GM12878 (cell line): ENCODE measurements at regions not wholly inside any gene's neighbourhood (a gene's known extent, or its start where the extent isn't known, plus 50 kb on each side); places are given as distances from the start of the nearest gene placed in this dataset.

ENCODE experiments used
- ATF7 ChIP-seq: fragments of 450-650 bp; IDR thresholded peaks from 2 replicates; pipeline ENCODE4 v1.6.1; 2016; ENCODE audit warnings: low read depth, mild to moderate bottlenecking
- CHD1 ChIP-seq: IDR thresholded peaks from 2 replicates; pipeline ENCODE4 v1.6.1; 2012; ENCODE audit warnings: low read depth, low read length, improper control_type of control experiment
- CHD4 ChIP-seq: fragments of 200-600 bp; sonication (generic); IDR thresholded peaks from 2 replicates; pipeline ENCODE4 v1.6.1; 2016; ENCODE audit warnings: mild to moderate bottlenecking
- DPF2 ChIP-seq: fragments of 450-650 bp; IDR thresholded peaks from 2 replicates; pipeline ENCODE4 v1.6.1; 2017; ENCODE audit warnings: mild to moderate bottlenecking
- FOS ChIP-seq: IDR thresholded peaks from 3 replicates; pipeline ENCODE4 v1.6.1; 2011; ENCODE audit warnings: borderline replicate concordance; ENCODE audit not compliant: insufficient read length; ENCODE audit errors: extremely low read depth
- HCFC1 ChIP-seq: fragments of 150-350 bp; IDR thresholded peaks from 2 replicates; pipeline ENCODE4 v1.6.1; 2014; ENCODE audit warnings: low read length
- HDAC2 ChIP-seq: fragments of 200-600 bp; sonication (generic); IDR thresholded peaks from 2 replicates; pipeline ENCODE4 v1.6.1; 2017
- KAT2A ChIP-seq: conservative IDR thresholded peaks from 2 replicates; pipeline ENCODE4 v1.6.1; 2011; ENCODE audit warnings: low read depth, low read length; ENCODE audit not compliant: control insufficient read depth
- MEF2B ChIP-seq: fragments of 450-650 bp; IDR thresholded peaks from 2 replicates; pipeline ENCODE4 v1.6.1; 2018; ENCODE audit warnings: mild to moderate bottlenecking, moderate library complexity; ENCODE audit not compliant: partially characterized antibody, poor library complexity, severe bottlenecking
- NR2F1 ChIP-seq: fragments of 450-650 bp; conservative IDR thresholded peaks from 2 replicates; pipeline ENCODE4 v1.6.1; 2017; ENCODE audit warnings: mild to moderate bottlenecking
- PAX8 ChIP-seq: fragments of 450-650 bp; IDR thresholded peaks from 2 replicates; pipeline ENCODE4 v1.6.1; 2017; ENCODE audit warnings: mild to moderate bottlenecking, moderate library complexity
- POLR2A ChIP-seq: IDR thresholded peaks from 2 replicates; pipeline ENCODE4 v1.6.1; 2011; ENCODE audit warnings: low read depth, mild to moderate bottlenecking, low read length
- RAD21 ChIP-seq: IDR thresholded peaks from 2 replicates; pipeline ENCODE4 v1.6.1; 2011; ENCODE audit warnings: mild to moderate bottlenecking, low read depth, low read length, moderate library complexity; ENCODE audit not compliant: insufficient read depth
- RAD51 ChIP-seq: fragments of 450-650 bp; IDR thresholded peaks from 2 replicates; pipeline ENCODE4 v1.6.1; 2016; ENCODE audit warnings: moderate library complexity, mild to moderate bottlenecking, inconsistent platforms
- RUNX3 ChIP-seq: IDR thresholded peaks from 2 replicates; pipeline ENCODE4 v1.6.1; 2012; ENCODE audit warnings: low read length, inconsistent platforms
- SMAD5 ChIP-seq: IDR thresholded peaks from 2 replicates; pipeline ENCODE4 v1.6.1; 2016; ENCODE audit warnings: antibody characterized with exemption, low read depth
- SREBF1 ChIP-seq: IDR thresholded peaks from 2 replicates; pipeline ENCODE4 v1.6.1; 2012; ENCODE audit warnings: mild to moderate bottlenecking, low read length
- STAT1 ChIP-seq: fragments of 450-650 bp; conservative IDR thresholded peaks from 2 replicates; pipeline ENCODE4 v1.6.1; 2014; ENCODE audit warnings: antibody characterized with exemption, mild to moderate bottlenecking
- TBL1XR1 ChIP-seq: IDR thresholded peaks from 2 replicates; pipeline ENCODE4 v1.6.1; 2012; ENCODE audit warnings: low read depth, low read length, improper control_type of control experiment
- TF ChIP-seq, protein P1 (sequence below): fragments of 450-650 bp; IDR thresholded peaks from 2 replicates; pipeline ENCODE4 v1.6.1; 2018; ENCODE audit warnings: mild to moderate bottlenecking, low read depth, moderate library complexity; ENCODE audit not compliant: partially characterized antibody
- TF ChIP-seq, protein P2 (sequence below): fragments of 450-650 bp; IDR thresholded peaks from 2 replicates; pipeline ENCODE4 v1.6.1; 2017; ENCODE audit warnings: antibody characterized with exemption, mild to moderate bottlenecking, moderate library complexity
- TF ChIP-seq, protein P3 (sequence below): IDR thresholded peaks from 2 replicates; pipeline ENCODE4 v1.6.1; 2011; ENCODE audit warnings: borderline replicate concordance, low read depth, mild to moderate bottlenecking, moderate library complexity, low read length; ENCODE audit not compliant: insufficient read depth, poor library complexity, severe bottlenecking
- TF ChIP-seq, protein P4 (sequence below): IDR thresholded peaks from 2 replicates; pipeline ENCODE4 v1.6.1; 2012; ENCODE audit warnings: low read length, inconsistent platforms
- TF ChIP-seq, protein P5 (sequence below), 3 experiments: IDR thresholded peaks in 2 of 3; conservative IDR thresholded peaks in 1 of 3; 2 replicates each; pipeline ENCODE4 v1.5.1; 2011; ENCODE audit warnings: low read depth in 3 of 3, low read length in 3 of 3, mild to moderate bottlenecking in 3 of 3, control low read depth in 2 of 3, moderate library complexity in 2 of 3, inconsistent platforms in 1 of 3, mixed read lengths in 1 of 3; ENCODE audit not compliant: control insufficient read depth in 2 of 3, insufficient read depth in 1 of 3; ENCODE audit errors: extremely low read depth in 1 of 3

DNA sequence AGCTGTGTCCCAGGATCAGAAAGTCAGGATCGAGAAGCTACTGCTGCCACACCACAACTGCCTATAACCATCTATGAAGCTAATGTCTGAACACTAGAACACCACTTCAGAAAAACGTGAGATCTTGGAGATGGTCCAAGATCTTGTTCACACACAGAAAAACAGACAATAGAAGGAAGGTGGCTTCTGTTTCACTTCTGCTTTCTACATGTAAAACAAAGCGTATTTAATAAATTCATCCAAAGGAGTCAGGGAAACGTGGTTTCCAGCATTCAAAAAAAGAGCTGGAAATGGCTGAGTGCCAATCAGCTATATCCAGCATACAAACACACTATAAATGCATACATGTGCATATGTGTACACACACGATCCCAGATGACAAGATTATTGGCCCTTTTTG, 70.2 kb upstream of the CCDC71L start (continued):
- TF ChIP-seq, protein P1, sequence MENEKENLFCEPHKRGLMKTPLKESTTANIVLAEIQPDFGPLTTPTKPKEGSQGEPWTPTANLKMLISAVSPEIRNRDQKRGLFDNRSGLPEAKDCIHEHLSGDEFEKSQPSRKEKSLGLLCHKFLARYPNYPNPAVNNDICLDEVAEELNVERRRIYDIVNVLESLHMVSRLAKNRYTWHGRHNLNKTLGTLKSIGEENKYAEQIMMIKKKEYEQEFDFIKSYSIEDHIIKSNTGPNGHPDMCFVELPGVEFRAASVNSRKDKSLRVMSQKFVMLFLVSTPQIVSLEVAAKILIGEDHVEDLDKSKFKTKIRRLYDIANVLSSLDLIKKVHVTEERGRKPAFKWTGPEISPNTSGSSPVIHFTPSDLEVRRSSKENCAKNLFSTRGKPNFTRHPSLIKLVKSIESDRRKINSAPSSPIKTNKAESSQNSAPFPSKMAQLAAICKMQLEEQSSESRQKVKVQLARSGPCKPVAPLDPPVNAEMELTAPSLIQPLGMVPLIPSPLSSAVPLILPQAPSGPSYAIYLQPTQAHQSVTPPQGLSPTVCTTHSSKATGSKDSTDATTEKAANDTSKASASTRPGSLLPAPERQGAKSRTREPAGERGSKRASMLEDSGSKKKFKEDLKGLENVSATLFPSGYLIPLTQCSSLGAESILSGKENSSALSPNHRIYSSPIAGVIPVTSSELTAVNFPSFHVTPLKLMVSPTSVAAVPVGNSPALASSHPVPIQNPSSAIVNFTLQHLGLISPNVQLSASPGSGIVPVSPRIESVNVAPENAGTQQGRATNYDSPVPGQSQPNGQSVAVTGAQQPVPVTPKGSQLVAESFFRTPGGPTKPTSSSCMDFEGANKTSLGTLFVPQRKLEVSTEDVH = no peak
- no peak for TF ChIP-seq SMAD5
- TF ChIP-seq PAX8 = no peak
- TF ChIP-seq, protein P2, sequence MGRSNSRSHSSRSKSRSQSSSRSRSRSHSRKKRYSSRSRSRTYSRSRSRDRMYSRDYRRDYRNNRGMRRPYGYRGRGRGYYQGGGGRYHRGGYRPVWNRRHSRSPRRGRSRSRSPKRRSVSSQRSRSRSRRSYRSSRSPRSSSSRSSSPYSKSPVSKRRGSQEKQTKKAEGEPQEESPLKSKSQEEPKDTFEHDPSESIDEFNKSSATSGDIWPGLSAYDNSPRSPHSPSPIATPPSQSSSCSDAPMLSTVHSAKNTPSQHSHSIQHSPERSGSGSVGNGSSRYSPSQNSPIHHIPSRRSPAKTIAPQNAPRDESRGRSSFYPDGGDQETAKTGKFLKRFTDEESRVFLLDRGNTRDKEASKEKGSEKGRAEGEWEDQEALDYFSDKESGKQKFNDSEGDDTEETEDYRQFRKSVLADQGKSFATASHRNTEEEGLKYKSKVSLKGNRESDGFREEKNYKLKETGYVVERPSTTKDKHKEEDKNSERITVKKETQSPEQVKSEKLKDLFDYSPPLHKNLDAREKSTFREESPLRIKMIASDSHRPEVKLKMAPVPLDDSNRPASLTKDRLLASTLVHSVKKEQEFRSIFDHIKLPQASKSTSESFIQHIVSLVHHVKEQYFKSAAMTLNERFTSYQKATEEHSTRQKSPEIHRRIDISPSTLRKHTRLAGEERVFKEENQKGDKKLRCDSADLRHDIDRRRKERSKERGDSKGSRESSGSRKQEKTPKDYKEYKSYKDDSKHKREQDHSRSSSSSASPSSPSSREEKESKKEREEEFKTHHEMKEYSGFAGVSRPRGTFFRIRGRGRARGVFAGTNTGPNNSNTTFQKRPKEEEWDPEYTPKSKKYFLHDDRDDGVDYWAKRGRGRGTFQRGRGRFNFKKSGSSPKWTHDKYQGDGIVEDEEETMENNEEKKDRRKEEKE = no peak
- no peak for TF ChIP-seq RAD51
- TF ChIP-seq KAT2A = no peak
- TF ChIP-seq HDAC2 = no peak
- TF ChIP-seq FOS = no peak
- TF ChIP-seq, protein P3, sequence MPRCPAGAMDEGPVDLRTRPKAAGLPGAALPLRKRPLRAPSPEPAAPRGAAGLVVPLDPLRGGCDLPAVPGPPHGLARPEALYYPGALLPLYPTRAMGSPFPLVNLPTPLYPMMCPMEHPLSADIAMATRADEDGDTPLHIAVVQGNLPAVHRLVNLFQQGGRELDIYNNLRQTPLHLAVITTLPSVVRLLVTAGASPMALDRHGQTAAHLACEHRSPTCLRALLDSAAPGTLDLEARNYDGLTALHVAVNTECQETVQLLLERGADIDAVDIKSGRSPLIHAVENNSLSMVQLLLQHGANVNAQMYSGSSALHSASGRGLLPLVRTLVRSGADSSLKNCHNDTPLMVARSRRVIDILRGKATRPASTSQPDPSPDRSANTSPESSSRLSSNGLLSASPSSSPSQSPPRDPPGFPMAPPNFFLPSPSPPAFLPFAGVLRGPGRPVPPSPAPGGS = peak; percentile 77
- no peak for TF ChIP-seq MEF2B
- TF ChIP-seq, protein P4, sequence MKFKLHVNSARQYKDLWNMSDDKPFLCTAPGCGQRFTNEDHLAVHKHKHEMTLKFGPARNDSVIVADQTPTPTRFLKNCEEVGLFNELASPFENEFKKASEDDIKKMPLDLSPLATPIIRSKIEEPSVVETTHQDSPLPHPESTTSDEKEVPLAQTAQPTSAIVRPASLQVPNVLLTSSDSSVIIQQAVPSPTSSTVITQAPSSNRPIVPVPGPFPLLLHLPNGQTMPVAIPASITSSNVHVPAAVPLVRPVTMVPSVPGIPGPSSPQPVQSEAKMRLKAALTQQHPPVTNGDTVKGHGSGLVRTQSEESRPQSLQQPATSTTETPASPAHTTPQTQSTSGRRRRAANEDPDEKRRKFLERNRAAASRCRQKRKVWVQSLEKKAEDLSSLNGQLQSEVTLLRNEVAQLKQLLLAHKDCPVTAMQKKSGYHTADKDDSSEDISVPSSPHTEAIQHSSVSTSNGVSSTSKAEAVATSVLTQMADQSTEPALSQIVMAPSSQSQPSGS = peak; percentile 71
- TF ChIP-seq POLR2A = no peak
- TF ChIP-seq CHD1 = no peak
- no peak for TF ChIP-seq ATF7
- peak; percentile 90 for TF ChIP-seq DPF2
- TF ChIP-seq SREBF1 = no peak
- TF ChIP-seq, protein P5, sequence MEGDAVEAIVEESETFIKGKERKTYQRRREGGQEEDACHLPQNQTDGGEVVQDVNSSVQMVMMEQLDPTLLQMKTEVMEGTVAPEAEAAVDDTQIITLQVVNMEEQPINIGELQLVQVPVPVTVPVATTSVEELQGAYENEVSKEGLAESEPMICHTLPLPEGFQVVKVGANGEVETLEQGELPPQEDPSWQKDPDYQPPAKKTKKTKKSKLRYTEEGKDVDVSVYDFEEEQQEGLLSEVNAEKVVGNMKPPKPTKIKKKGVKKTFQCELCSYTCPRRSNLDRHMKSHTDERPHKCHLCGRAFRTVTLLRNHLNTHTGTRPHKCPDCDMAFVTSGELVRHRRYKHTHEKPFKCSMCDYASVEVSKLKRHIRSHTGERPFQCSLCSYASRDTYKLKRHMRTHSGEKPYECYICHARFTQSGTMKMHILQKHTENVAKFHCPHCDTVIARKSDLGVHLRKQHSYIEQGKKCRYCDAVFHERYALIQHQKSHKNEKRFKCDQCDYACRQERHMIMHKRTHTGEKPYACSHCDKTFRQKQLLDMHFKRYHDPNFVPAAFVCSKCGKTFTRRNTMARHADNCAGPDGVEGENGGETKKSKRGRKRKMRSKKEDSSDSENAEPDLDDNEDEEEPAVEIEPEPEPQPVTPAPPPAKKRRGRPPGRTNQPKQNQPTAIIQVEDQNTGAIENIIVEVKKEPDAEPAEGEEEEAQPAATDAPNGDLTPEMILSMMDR (IDR thresholded peaks at IDR 0.05 in 2 of 3, conservative IDR thresholded peaks at IDR 0.05 in 1 of 3; ENCODE audit: control insufficient read depth in 2 of 3, extremely low read depth in 1 of 3, insufficient read depth in 1 of 3, low read depth in 3 of 3, low read length in 3 of 3) = no peak
- TF ChIP-seq RUNX3 = peak; percentile 75
- TF ChIP-seq TBL1XR1 = no peak
- no peak for TF ChIP-seq NR2F1
- TF ChIP-seq STAT1 = no peak
- TF ChIP-seq CHD4 = no peak
- TF ChIP-seq RAD21 = 0 out of 2 replicates have a peak, but pooled peaks have one; percentile 7
- no peak for TF ChIP-seq HCFC1
